Activated T-cell treated with anti-CD3 and anti-CD28 coated beads for 4 hours (primary cell): ENCODE measurements at regions not wholly inside any gene's neighbourhood (a gene's known extent, or its start where the extent isn't known, plus 50 kb on each side); places are given as distances from the start of the nearest gene placed in this dataset.

Experiments
- DNase-seq: peaks from one replicate; pipeline ENCODE4 v3.0.0-alpha.2; 2020

DNA sequence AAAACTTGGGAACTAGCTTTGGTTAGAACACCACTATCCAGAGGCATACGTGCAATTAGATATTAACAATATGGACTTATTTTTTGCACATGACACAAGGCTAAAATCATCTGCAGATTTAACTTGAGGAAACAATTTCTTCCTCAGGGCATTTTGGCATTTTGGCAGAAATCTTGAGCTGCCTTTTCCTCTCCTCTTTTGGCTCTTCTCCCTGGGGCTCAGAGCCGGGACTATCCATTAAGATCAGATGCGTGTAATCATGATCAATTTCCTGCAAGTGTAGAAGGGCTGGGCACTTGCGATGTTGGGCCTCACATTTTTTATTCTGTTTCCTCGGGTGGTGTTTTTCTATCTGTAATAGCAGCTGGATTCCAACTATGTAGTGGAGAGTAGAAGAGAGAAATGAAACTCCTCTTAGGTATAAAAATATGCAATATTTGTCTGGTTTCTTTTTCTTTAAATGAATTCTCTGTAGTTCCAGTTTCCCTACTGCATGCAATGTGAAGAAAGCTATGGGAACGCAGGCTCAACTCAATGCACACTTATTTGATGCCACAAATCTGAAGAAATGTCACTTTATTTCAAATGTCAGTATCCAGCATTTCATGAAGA, 1010.8 kb downstream of the FLRT2 start:
- no peak for DNase-seq

DNA sequence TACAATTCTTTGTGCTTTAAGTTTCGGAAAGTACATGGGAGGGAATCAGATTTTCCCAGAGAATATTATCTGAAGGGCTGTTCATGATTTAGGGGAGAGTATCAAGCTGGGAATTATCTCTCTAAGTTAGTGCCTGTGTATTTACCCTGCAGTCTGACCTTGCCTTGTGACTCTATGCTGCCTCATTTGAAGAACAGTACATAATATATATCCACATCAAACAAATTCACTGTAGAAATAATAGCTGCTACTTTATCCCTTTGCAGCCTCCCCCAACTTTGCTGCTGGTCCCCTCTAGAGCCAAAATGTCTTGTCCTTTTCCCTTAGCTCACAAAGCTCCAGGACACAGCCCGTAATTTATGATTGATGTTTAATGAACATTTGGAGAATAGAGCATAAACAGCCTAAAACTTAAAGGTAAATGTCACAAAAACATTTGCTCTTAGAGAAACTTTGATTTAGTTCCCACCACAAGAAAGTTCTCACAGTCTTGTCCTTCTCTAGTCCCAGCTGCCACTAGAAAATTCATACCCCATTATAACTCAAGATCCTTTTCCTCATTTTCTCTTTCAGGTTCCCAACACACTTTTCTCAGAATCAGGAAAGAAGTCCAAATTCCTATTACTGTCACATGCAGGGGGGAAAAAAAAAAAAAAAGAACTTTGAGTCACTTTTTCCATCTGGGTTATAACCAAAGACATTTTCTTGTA, 1009.6 kb downstream of the FLRT2 start:
- no peak for DNase-seq

DNA sequence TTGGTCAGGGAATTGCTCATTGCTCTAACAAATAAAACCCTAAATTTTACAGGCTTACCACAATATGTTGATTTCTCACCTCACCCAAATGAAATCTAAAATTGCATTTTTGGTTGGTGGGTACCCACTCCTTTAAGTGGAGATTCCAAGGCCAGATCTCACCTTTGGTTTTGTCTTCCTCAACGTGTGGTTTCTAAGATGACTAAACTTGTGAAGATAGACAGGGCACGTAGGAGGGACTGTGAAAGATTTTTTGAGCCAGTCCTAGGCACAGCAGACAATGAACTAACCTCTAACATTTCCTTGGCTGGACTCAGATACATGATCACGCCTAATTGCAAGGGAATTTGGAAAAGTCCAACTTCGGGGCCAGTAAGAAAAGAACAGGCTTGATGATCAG, 1003.9 kb downstream of the FLRT2 start:
- DNase-seq: no peak

DNA sequence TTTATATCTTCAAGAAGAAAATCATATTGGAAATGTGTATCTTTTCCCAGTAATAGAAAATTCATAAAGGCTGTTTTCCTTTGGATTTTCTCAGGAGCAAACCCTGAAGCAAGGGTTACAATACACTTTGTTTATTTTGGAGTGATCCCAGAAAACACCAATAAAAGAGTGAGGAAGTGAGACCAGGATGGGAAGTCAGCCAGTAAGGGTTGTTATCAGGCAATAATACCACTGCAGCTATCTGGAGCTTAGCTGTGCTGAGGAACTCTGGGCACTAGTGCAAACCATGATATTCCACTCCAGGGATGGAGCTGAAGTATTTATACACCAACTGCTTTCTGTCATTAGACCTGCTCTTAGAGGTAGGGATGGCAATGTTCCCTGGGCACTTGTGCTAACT, 1002.3 kb downstream of the FLRT2 start:
- no peak for DNase-seq

DNA sequence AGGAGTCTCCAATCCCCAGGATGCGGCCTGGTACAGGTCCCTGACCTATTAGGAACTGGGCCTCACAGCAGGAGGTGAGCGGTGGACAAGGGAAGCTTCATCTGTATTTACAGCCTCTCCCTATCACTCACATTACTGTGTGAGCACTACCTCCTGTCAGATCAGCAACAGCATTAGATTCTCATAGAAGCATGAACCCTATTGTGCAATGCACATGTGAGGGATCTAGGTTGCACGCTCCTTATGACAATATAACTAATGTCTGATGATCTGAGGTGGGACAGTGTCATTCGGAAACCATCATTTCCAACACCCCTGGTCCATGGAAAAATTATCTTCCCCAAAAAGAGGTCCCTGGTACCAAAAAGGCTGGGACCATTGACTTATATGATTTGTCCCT, 1000.5 kb downstream of the FLRT2 start:
- no peak for DNase-seq

DNA sequence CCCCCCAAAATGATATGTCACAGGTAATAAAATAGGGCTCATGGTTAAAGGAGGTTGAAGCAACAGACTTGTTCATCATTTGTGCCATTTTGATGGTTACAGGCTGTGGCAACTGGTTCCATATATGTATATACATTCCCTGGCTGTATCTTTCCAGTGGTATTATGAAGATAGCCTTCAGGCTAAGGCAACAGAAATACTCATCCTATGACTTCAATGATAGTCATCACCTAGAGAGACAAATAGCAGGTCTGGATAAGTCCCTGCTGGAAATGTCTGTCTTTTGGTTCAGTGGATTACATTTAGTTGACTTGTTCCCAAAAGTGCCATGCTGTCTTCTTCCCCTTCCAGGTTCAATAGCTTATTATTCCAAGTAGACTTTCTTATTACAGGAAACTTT, 997.4 kb downstream of the FLRT2 start:
- no peak for DNase-seq

DNA sequence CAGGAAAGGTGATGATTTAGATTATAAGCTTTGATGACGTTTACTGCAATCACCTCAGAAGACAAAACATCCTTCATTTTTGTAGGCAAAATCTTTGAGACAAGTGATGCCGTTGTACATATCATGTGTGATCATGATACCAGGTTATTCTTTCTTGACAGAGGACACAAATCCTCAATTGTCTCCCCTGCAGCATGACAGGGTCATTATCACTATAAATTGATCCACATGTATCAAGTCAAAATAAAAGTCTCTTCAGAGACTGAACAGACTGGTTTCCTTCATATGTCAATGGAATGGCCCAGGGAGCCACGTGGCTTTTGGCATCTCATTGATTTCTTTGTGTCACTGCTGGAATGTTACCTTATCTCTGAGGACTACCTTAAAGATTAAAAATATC, 995.7 kb downstream of the FLRT2 start:
- no peak for DNase-seq

DNA sequence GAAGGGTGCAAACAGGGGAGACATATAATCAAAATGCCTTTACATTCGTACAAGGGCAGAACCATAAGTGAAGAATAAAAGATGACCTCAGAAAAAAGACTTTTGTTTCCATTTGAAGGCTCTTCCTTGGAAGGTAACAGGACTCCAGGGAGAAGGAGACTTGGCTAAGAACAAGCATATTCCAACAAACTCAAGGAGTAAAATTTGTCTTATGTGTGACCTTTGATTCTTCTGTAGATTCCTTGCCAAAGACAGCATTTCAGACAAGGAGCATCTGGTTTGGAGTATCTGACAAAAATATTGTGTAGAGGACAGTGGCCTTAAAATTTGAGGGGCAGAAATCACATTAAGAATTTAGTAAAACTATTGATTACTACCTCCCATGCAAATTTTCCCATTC, 991.9 kb downstream of the FLRT2 start:
- no peak for DNase-seq

DNA sequence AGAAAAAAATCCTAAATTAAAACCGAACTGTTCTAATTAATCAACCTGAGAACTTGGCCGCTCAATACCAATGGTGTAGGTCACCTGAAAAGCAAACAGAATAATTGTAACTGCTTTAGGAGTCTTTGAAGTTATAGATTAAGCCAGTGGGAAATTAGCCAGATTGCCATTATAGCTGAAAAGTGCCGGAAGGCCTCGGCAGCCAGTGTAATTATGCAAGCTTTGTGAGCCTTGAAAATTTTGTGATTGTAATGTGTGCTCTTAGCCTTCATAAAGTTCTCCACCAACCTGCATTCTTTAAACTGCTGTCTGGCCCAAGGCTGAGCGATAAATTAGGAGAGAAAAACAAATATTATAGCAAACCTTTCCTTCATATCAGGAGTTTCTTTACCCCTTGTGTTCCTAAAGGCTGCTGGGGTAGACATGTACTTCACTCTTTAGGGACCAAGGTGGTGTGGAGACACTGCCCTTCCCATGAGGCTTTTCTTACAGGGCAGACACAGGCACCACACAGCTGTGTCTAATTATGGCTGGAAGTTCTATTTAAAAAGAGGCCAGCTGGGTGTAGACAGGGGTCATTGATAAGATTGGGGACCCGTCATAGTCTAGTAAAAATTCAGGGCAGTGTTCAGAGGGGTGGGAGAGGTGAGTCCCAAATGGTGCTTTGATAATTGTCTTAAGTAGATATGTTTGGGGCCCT, 991.2 kb downstream of the FLRT2 start:
- DNase-seq: no peak

DNA sequence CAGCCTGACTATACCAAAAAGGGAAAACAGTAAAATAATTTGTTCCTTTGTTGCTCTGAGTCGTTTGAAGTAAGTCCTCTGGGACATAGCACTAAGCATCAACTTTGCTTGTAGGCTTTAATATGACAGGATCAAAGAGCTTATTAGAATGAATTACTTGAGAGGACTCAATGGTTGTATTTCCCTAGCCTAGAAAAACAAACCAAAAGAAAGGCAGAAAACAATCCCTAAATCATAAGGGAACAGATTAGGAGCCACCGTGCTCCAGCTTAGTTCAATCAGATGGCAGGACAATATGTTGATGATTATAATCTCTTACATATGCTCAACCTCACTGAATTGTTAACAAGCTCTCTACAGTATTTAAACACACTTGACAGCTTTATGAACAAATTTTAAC, 988.4 kb downstream of the FLRT2 start:
- no peak for DNase-seq

DNA sequence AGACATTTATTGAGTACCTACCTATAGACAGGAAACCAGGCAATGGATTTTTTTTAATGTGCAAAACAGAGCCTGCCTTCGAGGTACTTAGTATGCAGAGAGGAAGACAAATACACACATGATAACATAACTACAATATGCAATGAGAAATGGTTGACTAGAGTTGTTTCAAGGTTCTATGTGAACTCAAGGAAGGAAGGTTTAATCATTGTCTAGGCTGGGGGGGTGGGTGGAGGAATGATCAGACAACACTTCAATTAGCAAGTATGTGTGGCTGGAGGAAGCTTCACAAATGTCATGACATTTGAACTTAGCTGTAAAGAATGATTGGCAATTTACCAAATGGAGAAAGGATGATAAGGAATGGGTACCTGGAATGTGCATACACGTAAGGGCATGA, 985.3 kb downstream of the FLRT2 start:
- no peak for DNase-seq

DNA sequence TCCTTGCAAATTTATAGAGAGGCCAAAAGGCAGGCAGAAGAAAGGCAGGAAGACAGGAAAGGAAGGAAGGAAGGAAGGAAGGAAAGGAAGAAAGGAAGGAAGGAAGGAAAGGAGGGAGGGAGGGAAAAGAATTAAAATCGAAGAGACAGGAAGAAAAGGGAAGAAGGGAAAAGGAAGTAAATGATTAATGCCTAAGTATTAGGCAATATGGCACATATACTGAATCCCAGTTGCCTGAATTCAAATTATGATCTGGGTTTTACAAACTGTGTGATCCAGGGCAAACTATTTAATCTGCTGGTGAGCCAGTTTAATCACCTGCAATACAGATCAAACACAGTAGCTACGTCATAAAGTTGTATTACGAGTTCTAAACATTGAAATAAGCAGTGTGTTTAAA, 983.6 kb downstream of the FLRT2 start:
- DNase-seq: no peak

DNA sequence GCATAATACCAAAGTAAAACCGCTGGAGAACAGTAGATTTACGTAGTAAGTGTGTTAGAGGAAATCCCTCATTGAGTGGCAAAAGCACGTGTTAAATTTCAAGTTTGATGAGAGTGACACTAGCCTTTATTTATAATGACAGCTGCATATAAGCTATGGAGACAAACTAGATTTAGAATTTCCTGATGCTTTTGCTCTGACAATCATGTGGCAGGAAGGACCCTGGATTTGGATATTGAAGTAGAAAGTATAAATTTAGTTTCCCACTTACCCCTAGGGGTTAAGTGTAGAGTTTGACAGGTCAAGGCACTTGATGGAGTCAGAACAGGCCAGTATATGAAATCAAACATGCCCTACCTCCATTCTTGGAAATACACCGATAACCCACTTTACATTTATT, 983.1 kb downstream of the FLRT2 start:
- no peak for DNase-seq

DNA sequence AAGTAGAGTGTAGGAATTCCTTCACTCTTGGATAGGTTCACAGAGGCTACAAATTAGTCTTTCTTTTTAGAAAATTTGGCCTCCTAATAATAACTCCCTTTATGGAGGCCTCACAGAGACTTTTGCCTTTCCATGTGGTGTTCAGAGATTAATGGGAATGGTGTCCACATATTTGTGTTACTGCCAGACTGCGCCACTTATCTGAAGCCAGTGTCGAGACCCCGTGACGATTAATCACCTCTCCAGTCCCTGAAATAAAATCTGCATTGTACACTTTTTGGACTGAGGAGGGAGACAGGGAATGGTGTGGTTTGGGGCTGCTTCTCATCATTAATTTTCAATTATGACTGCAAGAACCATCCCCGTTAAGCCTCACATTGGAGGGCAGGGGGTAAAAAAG, 980.5 kb downstream of the FLRT2 start:
- DNase-seq: no peak

DNA sequence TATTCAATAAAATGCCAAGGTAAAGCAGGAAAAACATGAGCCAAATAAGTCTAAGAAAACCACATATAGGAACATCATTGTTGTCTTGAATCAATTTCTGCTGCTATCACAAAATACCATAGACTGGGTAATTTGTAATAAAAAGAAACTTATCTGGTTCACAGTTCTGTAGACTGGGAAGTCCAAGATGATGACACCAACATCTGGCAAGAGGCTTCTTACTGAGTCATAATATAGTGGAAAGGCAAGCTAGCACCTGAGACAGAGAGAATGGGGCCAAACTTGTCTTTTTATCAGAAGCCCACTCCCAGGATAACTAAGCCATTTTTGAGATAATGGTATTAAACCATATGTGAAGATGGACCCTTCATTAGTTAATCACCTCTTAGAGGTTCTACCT, 975.9 kb downstream of the FLRT2 start:
- no peak for DNase-seq

DNA sequence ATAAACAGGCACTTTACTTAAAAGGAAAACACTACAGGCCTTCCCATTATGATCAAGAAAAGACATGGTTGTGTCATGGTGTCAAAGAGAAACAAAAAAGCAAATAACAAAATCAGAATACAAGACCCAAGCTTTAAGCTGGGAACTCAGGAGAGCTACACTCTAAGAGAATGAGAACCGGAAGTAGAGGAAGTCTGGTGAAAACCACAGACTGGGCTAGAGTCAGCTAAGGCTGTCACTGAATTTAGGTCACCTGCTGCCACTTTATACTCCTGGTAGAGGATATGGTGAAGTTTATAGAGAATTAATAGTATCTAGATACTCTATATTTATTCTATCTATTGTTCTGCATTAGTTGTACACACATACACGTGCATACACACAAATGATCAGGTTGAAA, 971.7 kb downstream of the FLRT2 start:
- DNase-seq: no peak

DNA sequence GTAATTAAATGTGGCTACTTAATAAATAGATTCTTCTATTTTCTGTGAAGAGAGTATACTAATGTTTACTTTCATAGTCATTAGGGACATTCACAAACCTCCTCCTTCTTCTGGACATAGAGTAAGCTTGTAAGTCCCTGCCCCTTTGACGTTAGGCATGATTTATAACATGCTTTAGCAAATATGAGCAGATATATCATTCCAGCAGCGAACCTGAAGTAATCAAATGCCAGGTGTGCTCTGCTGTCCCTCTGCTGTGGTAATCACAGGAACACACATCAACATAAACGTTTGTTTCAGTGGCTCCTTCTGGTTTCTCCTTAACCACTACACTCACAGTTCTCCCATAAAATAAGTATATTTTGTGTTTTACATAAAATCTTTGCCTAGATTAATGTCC, 961.8 kb downstream of the FLRT2 start:
- no peak for DNase-seq

DNA sequence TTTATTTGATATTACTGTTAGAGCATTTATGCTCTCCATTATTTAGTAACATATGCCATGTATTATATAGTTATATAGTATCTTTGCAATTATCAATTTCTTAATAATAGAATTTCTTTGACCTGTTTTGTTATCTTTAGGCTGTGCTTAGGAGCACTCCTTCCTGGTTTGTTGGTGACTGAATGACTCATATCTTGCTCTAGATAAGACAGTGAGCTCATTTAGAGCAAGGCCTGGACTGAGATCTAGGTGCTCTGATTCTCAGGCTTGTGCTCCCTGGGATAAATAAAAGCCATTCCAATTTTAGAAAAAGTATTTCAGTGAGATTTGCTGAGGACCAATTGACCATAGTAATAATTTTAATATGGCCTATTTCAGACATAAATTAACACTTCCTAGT, 951.2 kb downstream of the FLRT2 start:
- no peak for DNase-seq

DNA sequence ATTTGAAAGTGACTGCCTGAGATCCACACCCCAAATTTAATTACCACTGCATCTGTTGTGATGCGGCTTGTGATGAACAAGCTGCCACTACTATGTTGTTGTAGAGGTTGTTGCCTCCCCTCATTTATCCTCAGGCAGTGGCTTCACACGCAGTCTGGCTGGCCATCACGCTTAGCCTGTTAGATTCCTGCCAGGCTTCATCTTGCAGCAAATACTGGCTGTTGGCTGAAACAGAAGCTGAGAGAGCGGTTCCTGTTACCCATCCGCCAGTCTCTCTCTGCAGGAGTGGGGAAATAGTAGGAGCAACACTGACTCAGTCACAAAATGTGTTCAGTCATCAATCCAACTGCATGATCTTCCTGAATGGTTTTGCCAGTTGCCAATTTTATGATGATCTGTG, 934.4 kb downstream of the FLRT2 start:
- no peak for DNase-seq

DNA sequence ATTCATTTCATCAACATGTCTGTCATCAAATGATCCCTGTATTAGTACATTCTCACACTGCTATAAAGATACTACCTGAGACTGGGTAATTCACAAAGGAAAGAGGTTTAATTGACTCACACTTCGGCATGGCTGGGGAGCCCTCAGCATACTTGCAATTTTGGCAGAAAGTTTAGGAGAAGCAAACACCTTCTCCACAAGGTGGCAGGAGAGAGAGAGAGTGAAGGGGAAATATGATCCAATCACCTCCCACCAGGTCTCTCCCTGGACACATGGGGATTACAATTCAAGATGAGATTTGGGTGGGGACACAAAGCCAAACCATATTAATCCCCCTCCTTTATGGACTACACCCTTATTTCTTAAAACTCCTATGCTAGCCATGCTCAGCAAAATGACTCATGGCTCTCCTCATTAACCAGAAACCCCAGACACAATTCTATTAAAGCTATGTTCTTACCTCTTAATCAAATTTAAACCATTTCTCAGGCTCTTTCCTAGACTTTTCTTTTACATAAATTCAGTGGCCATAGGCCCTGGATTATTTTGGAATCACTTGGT, 932.3 kb downstream of the FLRT2 start:
- DNase-seq: no peak

DNA sequence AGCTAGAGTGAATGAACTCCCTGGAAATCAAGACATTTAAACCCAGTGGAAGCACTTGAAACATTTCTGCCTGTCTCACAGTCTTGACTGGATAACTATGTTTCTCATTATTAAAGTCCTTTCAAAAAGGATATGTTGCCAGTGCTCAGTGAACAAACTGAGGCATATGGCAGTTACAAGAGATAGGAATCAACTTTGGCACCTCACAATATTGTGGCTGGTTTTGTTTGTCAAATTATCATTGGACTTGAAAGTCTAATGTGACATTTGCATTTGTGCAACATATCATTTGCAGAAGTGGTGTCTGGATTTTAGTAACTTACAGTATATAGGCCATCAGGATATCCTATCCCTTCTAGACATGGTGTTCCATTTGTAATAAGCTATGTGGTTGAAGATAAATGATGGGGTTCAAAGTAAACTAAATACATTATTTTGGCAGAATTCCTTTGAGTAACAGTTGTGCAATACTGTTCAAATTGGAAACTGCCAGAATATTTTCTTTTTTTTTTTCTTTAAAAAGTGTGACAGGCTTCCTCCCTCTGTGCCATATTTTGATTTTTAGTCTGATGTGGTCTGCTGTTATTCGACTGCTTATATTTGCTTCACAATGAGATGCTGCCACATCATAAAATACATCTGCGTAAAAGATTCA, 927.7 kb downstream of the FLRT2 start:
- DNase-seq: no peak

DNA sequence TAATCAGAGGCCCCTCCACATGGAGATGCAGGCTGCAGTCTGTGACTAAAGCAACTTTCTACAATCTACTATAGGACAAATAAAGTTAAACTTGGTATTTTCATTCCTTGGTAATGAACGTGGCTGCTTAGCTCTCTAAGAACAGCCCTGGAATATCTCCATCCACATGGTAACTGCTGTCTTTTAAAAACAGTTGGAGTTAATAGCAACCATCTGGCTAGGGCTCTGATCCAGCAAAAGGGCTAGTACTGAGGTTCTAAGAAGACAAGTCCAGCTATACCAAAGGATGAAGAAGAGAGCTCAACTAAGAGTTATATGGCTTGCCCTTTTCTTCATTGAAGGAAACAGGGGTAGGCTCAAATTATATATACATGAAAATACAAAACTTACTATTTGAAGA, 920.1 kb downstream of the FLRT2 start:
- no peak for DNase-seq

DNA sequence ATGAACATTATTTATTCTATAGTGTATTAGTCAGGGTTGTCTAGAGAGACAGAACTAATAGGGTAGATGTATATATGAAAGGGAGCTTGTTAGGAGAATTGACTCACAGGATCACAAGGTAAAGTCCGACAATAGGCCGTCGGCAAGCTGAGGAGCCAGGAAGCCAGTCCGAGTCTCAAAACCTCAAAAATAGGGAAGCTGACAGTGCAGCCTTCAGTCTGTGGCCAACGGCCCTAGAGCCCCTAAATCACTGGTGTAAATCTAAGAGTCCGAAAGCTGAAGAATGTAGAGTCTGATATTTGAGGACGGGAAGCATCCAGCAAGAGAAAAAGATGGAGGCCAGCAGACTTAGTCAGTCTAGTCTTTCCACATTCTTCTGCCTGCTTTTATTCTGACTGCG, 912.2 kb downstream of the FLRT2 start:
- DNase-seq: no peak

DNA sequence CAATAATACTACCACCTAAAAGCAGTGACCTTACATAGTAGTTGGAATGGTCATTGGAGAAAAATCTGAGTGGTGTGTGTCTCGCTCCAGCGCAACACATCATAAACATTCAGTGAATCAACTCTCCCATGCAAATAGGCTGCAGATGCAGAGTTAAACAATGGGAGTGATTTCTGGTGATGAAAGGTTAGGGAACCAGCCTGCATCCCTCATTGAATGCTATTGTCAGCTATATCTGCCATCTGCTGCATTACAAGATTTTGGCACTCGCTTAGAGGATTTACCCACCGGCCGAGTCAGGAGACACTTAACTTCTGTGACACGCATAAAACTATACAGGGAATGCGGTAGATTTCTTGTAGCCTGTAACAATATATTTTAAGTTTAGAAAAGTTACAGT, 900.9 kb downstream of the FLRT2 start:
- DNase-seq: no peak
